Heart left ventricle (tissue), 13 donors: ENCODE measurements at regions not wholly inside any gene's neighbourhood (a gene's known extent, or its start where the extent isn't known, plus 50 kb on each side); places are given as distances from the start of the nearest gene placed in this dataset.

ENCODE experiments used
- CTCF ChIP-seq, 12 donors: fragments of 200-600 bp; sonication (generic) in 4 of 12; IDR thresholded peaks; one replicate each; pipeline versions ENCODE4 v1.5.0 to v1.8.0; 2018 to 2022; ENCODE audit warnings: antibody characterized with exemption in 12 of 12, mild to moderate bottlenecking in 5 of 12
- POLR2A ChIP-seq, 2 donors: fragments of 450-650 bp; IDR thresholded peaks; one replicate each; pipeline ENCODE4 v1.6.1; 2017; ENCODE audit warnings: antibody characterized with exemption in 2 of 2, mild to moderate bottlenecking in 2 of 2, moderate library complexity in 2 of 2
- donor health status: ischemic (EF 13 %, LVEDD 7.1; RV severe dilation, severe dysfunction).
- donor health status: DM: no; HTN: yes; CAD: no.
- donor health status: DM: no; HTN: no; CAD: no.
- donor health status: ischemic (EF 25% LVEDD 6.9; RV normal size, moderate dysfunction).
- donor health status: ischemic (EF 25% LVEDD 5.7; RV mildly dilated, moderate dysfunction).
- donor health status: ischemic (EF 35%, LVEDD 5.7; RV mildly dilated, moderate dysfunction).
- donor health status: nonischemic (EF 11% LVEDD 7.7; RV severe dilation, severe dysfunction).
- donor health status: DM: yes; HTN: yes; CAD: no.
- donor health status: PGD.
- donor health status: ischemic (EF 29% LVEDD 5.4; RV normal size, mild dysfunction).
- donor health status: nonischemic (EF 23%, LVEDD 6.1; RV moderate dilation, normal function).

- no peak for TF ChIP-seq CTCF (IDR thresholded peaks at IDR 0.05)
- TF ChIP-seq POLR2A (IDR thresholded peaks at IDR 0.05) = no peak
Observed at GRCh38 chrX:42248226-42248625, 324.9 kb upstream of the CASK start.
